ENCODE measurements at regions not wholly inside any gene's neighbourhood (a gene's known extent, or its start where the extent isn't known, plus 50 kb on each side); places are given as distances from the start of the nearest gene placed in this dataset.

- no peak overlapping the region for H3K27ac Mint-ChIP-seq (ENCODE audit: unreplicated experiment)
- DNase-seq (ENCODE audit: low spot score), result no peak
- H3K27me3 Mint-ChIP-seq (ENCODE audit: low read depth), result no peaks in the 10 kb centered on the region
- H3K4me1 Mint-ChIP-seq (ENCODE audit: low read depth), result peaks cover 14% of the 10 kb centered on the region
- no peak for TF ChIP-seq CTCF (IDR thresholded peaks at IDR 0.05)
- H3K4me3 Mint-ChIP-seq (ENCODE audit: unreplicated experiment), result no peak overlapping the region
- H3K9me3 Mint-ChIP-seq (ENCODE audit: low read depth), result no peaks in the 10 kb centered on the region
- no peaks in the 10 kb centered on the region for H3K36me3 Mint-ChIP-seq (ENCODE audit: low read depth)
These were observed 148.9 kb upstream of the JADE1 start for GRCh38 chr4:128660361-128661215.

- peaks cover 5% of the 10 kb centered on the region for H3K9me3 Mint-ChIP-seq (ENCODE audit: low read depth)
These were observed 151.3 kb upstream of the JADE1 start for GRCh38 chr4:128658214-128658631.

GRCh38 chr4:128657638-128658037 is 151.9 kb upstream of the JADE1 start:
- H3K27ac Mint-ChIP-seq (ENCODE audit: unreplicated experiment), result no peak overlapping the region
- no peaks in the 10 kb centered on the region for H3K27me3 Mint-ChIP-seq (ENCODE audit: low read depth)
- DNase-seq (ENCODE audit: low spot score), result no peak
- no peak overlapping the region for H3K4me3 Mint-ChIP-seq (ENCODE audit: unreplicated experiment)
- peaks cover 5% of the 10 kb centered on the region for H3K9me3 Mint-ChIP-seq (ENCODE audit: low read depth)
- no peak for TF ChIP-seq CTCF (IDR thresholded peaks at IDR 0.05)
- H3K36me3 Mint-ChIP-seq (ENCODE audit: low read depth), result no peaks in the 10 kb centered on the region
- peaks cover 19% of the 10 kb centered on the region for H3K4me1 Mint-ChIP-seq (ENCODE audit: low read depth)

More at GRCh38 chr4:128658214-128658631, 151.3 kb upstream of the JADE1 start:
- Mint-ChIP-seq H3K36me3 (ENCODE audit: low read depth) (no peaks in the 10 kb centered on the region), H3K4me1 (ENCODE audit: low read depth) (peaks cover 19% of the 10 kb centered on the region), H3K27ac (ENCODE audit: unreplicated experiment) (no peak overlapping the region), H3K27me3 (ENCODE audit: low read depth) (no peaks in the 10 kb centered on the region), H3K4me3 (ENCODE audit: unreplicated experiment) (no peak overlapping the region)
- DNase-seq (ENCODE audit: low spot score), result no peak
- no peak for TF ChIP-seq CTCF (IDR thresholded peaks at IDR 0.05)

- H3K27ac Mint-ChIP-seq (ENCODE audit: unreplicated experiment), result no peak overlapping the region
- peaks cover 5% of the 10 kb centered on the region for H3K9me3 Mint-ChIP-seq (ENCODE audit: low read depth)
- no peak for DNase-seq (ENCODE audit: low spot score)
- no peaks in the 10 kb centered on the region for H3K36me3 Mint-ChIP-seq (ENCODE audit: low read depth)
- TF ChIP-seq CTCF (IDR thresholded peaks at IDR 0.05), result no peak
- H3K4me1 Mint-ChIP-seq (ENCODE audit: low read depth), result peaks cover 17% of the 10 kb centered on the region
- H3K27me3 Mint-ChIP-seq (ENCODE audit: low read depth), result no peaks in the 10 kb centered on the region
- no peak overlapping the region for H3K4me3 Mint-ChIP-seq (ENCODE audit: unreplicated experiment)
These were observed 155.0 kb upstream of the JADE1 start for GRCh38 chr4:128654465-128654864.

GRCh38 chr4:128653527-128654444 is 155.7 kb upstream of the JADE1 start:
- no peak overlapping the region for H3K4me3 Mint-ChIP-seq (ENCODE audit: unreplicated experiment)
- no peaks in the 10 kb centered on the region for H3K27me3 Mint-ChIP-seq (ENCODE audit: low read depth)
- peaks cover 21% of the 10 kb centered on the region for H3K4me1 Mint-ChIP-seq (ENCODE audit: low read depth)
- TF ChIP-seq CTCF (IDR thresholded peaks at IDR 0.05), result no peak
- DNase-seq (ENCODE audit: low spot score), result no peak
- H3K27ac Mint-ChIP-seq (ENCODE audit: unreplicated experiment), result no peak overlapping the region
- H3K9me3 Mint-ChIP-seq (ENCODE audit: low read depth), result peaks cover 5% of the 10 kb centered on the region
- no peaks in the 10 kb centered on the region for H3K36me3 Mint-ChIP-seq (ENCODE audit: low read depth)
